Upper lobe of left lung (tissue), 6 donors: ENCODE measurements at regions not wholly inside any gene's neighbourhood (a gene's known extent, or its start where the extent isn't known, plus 50 kb on each side); places are given as distances from the start of the nearest gene placed in this dataset.

ENCODE experiments used
- ATAC-seq, 2 donors: fragments of 200-7000 bp; cut with Tn5 transposase; one replicate each; pipeline ENCODE4 v1.9.1; 2022; ENCODE audit warnings: mild to moderate bottlenecking in 2 of 2, moderate library complexity in 2 of 2; ENCODE audit not compliant: low FRiP score in 2 of 2
- DNase-seq, 2 donors: peaks; one replicate each; pipeline ENCODE4 v3.0.0-alpha.2; 2019 to 2020
- H3K27ac ChIP-seq, 4 donors: fragments of 200-600 bp; sonication (generic); one replicate each; pipeline ENCODE4 v1.5.1; 2016 to 2019
- H3K27me3 ChIP-seq, 4 donors: fragments of 200-600 bp; sonication (generic); one replicate each; pipeline ENCODE4 v1.5.1; 2017 to 2019
- H3K36me3 ChIP-seq, 4 donors: fragments of 200-600 bp; sonication (generic); one replicate each; pipeline ENCODE4 v1.5.1; 2016 to 2019
- H3K4me1 ChIP-seq, 4 donors: fragments of 200-600 bp; sonication (generic); one replicate each; pipeline ENCODE4 v1.5.1; 2018 to 2019
- H3K4me3 ChIP-seq, 4 donors: fragments of 200-600 bp; sonication (generic); one replicate each; pipeline ENCODE4 v1.5.1; 2017 to 2019; ENCODE audit warnings: mild to moderate bottlenecking in 2 of 4, moderate library complexity in 1 of 4
- H3K9me3 ChIP-seq, 4 donors: fragments of 200-600 bp; sonication (generic); one replicate each; pipeline ENCODE4 v1.5.1; 2018 to 2019
- EP300 ChIP-seq, 4 donors: sonication (generic); formaldehyde crosslinking; IDR thresholded peaks; one replicate each; pipeline ENCODE4 v1.5.1; 2017; ENCODE audit warnings: antibody characterized with exemption in 4 of 4, control low read depth in 2 of 4
- POLR2A ChIP-seq, 4 donors: fragments of 450-650 bp; IDR thresholded peaks; one replicate each; pipeline ENCODE4 v1.5.1; 2016 to 2017; ENCODE audit warnings: antibody characterized with exemption in 4 of 4, mild to moderate bottlenecking in 2 of 4
- POLR2AphosphoS5 ChIP-seq, 2 donors: sonication (generic); formaldehyde crosslinking; IDR thresholded peaks; one replicate each; pipeline ENCODE4 v1.5.1; 2017; ENCODE audit warnings: antibody characterized with exemption in 2 of 2
- WGBS, 2 donors: methylation state at CpG; one replicate each; pipeline ENCODE4 v1.1.5; 2017 to 2018; 5-methylcytosine and 5-hydroxymethylcytosine counted together
- TF ChIP-seq, protein P1 (sequence below), 6 experiments: fragments of 450-650 bp in 4 of 6; fragments of 200-600 bp in 2 of 6; sonication (generic) in 2 of 6; IDR thresholded peaks; one replicate each; pipeline ENCODE4 v1.5.1; 2016 to 2019; ENCODE audit warnings: antibody characterized with exemption in 6 of 6
- donor health status: DM: no; HTN: no; CAD: no; lungs with moderate emphysema.
- donor health status: DM: no; HTN: yes; CAD: no; lungs with severe emphysema.

DNA sequence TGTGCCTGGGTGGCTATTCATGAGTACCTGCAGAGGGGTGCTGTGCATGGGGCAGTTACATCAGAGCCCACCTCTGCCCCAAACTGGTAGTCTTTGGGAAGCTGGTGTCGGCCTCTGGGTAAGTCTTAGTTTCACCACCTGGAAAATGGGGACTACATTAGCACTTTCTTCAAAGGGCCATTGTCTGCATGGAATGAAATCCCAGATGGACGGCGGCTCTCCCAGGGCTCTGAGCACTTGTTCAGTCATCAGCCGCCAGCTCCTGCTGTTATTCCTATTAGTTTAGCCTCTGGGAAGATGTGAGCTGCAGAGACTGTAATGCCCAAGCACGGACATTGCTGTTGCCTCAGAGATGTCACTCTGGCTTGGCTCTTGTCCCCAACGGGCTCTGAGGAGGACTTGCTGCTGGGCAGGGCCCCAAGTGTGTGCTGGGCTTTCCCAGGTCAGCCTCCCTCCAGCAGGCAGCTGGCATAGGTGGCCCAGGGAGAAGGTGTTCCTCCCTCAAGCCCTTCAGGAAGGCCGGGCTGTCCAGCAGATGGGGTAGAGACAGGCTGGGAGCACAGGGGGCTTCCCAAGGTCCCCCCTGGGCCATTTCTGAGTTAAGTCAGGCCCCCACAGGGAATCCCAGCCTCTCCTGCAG lies 268.3 kb downstream of the TFAP2C start:
- Histone ChIP-seq H3K9me3 (no peaks in the 10 kb centered on the region), H3K36me3 (no peaks in the 10 kb centered on the region), H3K4me1 (no peaks in the 10 kb centered on the region), H3K27me3 (no peaks in the 10 kb centered on the region), H3K4me3 (no peak overlapping the region), H3K27ac (no peak overlapping the region)
- ATAC-seq = no peak
- DNase-seq = peak in 1 of 2 donors; percentile 44
- 63 to 88% methylated on average over 1 to 6 of the region's 7 CpGs for WGBS, 2 donors
- TF ChIP-seq, protein P1, sequence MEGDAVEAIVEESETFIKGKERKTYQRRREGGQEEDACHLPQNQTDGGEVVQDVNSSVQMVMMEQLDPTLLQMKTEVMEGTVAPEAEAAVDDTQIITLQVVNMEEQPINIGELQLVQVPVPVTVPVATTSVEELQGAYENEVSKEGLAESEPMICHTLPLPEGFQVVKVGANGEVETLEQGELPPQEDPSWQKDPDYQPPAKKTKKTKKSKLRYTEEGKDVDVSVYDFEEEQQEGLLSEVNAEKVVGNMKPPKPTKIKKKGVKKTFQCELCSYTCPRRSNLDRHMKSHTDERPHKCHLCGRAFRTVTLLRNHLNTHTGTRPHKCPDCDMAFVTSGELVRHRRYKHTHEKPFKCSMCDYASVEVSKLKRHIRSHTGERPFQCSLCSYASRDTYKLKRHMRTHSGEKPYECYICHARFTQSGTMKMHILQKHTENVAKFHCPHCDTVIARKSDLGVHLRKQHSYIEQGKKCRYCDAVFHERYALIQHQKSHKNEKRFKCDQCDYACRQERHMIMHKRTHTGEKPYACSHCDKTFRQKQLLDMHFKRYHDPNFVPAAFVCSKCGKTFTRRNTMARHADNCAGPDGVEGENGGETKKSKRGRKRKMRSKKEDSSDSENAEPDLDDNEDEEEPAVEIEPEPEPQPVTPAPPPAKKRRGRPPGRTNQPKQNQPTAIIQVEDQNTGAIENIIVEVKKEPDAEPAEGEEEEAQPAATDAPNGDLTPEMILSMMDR (IDR thresholded peaks at IDR 0.05) = no peak

DNA sequence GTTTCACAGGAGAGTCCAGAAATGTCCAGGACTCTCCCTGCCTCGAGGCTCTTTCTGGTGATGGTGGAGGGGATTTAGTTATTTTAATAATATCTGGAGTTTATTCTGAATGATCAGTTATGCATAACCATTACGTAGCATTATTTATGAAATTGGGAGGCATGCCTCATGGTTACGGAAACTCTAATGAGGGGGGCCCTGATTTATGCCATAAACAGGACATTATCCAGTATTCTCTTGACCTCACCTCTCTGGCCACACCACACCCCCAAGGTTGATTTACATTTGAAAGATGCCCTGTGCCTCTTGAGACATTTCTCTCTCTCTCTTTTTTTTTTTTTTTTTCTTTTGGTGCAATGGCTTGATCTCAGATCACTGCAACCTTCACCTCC lies 268.8 kb downstream of the TFAP2C start:
- H3K36me3 ChIP-seq = no peaks in the 10 kb centered on the region
- no peak overlapping the region for H3K27ac ChIP-seq
- ATAC-seq (no peak), DNase-seq (no peak)
- no peak overlapping the region for H3K4me3 ChIP-seq
- no peaks in the 10 kb centered on the region for H3K4me1 ChIP-seq
- WGBS, 2 donors = 60 to 83% methylated on average over 3 of the region's 3 CpGs
- H3K9me3 ChIP-seq = no peaks in the 10 kb centered on the region
- no peaks in the 10 kb centered on the region for H3K27me3 ChIP-seq
- TF ChIP-seq, protein P1 (IDR thresholded peaks at IDR 0.05) = no peak
- TF ChIP-seq POLR2A (IDR thresholded peaks at IDR 0.05) (no peak), POLR2AphosphoS5 (IDR thresholded peaks at IDR 0.05) (no peak), EP300 (IDR thresholded peaks at IDR 0.05) (no peak)

DNA sequence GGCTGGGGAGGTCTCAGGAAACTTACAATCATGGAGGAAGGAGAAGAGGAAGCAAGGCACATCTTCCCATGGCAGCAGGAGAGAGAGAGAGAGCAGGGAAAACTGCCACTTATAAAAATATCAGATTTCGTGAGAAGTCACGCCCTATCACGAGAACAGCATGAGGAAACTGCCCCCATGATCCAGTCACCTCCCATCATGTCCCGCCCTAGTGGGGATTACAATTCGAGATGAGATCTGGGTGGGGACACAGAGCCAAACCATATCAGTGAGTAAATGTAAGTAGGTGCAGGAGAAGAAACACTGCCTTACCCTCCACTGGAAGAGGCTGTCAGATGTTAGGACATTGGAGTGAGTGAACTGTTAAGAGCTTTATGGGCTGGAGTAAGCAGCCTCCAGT lies 270.4 kb downstream of the TFAP2C start:
- no peak for DNase-seq
- Histone ChIP-seq H3K36me3 (no peaks in the 10 kb centered on the region), H3K9me3 (no peaks in the 10 kb centered on the region), H3K4me3 (no peak overlapping the region), H3K27me3 (no peaks in the 10 kb centered on the region), H3K4me1 (no peaks in the 10 kb centered on the region), H3K27ac (no peak overlapping the region)
- TF ChIP-seq, protein P1 (IDR thresholded peaks at IDR 0.05) = no peak
- TF ChIP-seq EP300 (IDR thresholded peaks at IDR 0.05) (no peak), POLR2AphosphoS5 (IDR thresholded peaks at IDR 0.05) (no peak), POLR2A (IDR thresholded peaks at IDR 0.05) (no peak)
- ATAC-seq = no peak
- WGBS, 2 donors = 72 to 79% methylated on average over 5 of the region's 5 CpGs

DNA sequence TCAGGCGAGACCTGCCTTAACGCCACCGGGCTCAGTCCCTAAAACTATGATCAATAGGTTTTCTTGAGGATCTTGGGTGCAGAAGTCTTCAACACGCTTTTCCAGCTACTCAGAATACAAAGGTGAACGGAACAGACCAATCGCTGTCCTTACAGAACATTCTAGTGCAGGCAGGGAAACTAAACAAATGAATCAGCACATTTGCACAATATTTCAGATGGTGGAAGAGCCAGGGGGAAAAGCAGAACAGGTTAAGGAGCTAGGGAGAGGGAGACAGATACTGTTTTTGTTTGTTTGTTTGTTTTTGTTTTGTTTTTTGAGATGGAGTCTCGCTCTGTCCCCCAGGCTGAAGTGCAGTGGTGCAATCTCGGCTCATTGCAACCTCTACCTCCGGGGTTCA lies 271.1 kb downstream of the TFAP2C start:
- no peaks in the 10 kb centered on the region for H3K36me3 ChIP-seq
- TF ChIP-seq POLR2AphosphoS5 (IDR thresholded peaks at IDR 0.05) (no peak), EP300 (IDR thresholded peaks at IDR 0.05) (no peak)
- H3K27ac ChIP-seq = no peak overlapping the region
- no peaks in the 10 kb centered on the region for H3K27me3 ChIP-seq
- no peaks in the 10 kb centered on the region for H3K4me1 ChIP-seq
- DNase-seq (no peak), ATAC-seq (no peak)
- H3K9me3 ChIP-seq = no peaks in the 10 kb centered on the region
- 85% methylated on average over 9 of the region's 9 CpGs for WGBS, 2 donors
- H3K4me3 ChIP-seq = no peak overlapping the region

- 39 to 46% methylated on average over 1 of the region's 1 CpG for WGBS, 2 donors
- no peaks in the 10 kb centered on the region for H3K36me3 ChIP-seq
- H3K4me1 ChIP-seq = no peaks in the 10 kb centered on the region
- DNase-seq (no peak), ATAC-seq (no peak)
- no peaks in the 10 kb centered on the region for H3K27me3 ChIP-seq
- TF ChIP-seq POLR2AphosphoS5 (IDR thresholded peaks at IDR 0.05) = no peak
- TF ChIP-seq EP300 (IDR thresholded peaks at IDR 0.05) = no peak
- no peak for TF ChIP-seq POLR2A (IDR thresholded peaks at IDR 0.05)
- TF ChIP-seq, protein P1 (IDR thresholded peaks at IDR 0.05) = no peak
- no peaks in the 10 kb centered on the region for H3K9me3 ChIP-seq
- H3K27ac ChIP-seq = no peak overlapping the region
- H3K4me3 ChIP-seq = no peak overlapping the region
These were observed 274.3 kb downstream of the TFAP2C start for GRCh38 chr20:56903421-56903820.
